Colonic mucosa (tissue), 4 donors: ENCODE measurements at regions not wholly inside any gene's neighbourhood (a gene's known extent, or its start where the extent isn't known, plus 50 kb on each side); places are given as distances from the start of the nearest gene placed in this dataset.

Experiments
- DNase-seq: peaks from one replicate; pipeline ENCODE4 v3.0.0-alpha.2; 2020
- H3K27ac ChIP-seq: fragments of 200-600 bp; one replicate; pipeline ENCODE4 v1.8.0; 2021
- H3K27me3 ChIP-seq: fragments of 200-600 bp; one replicate; pipeline ENCODE4 v1.8.0; 2021
- H3K36me3 ChIP-seq: fragments of 200-600 bp; one replicate; pipeline ENCODE4 v1.8.0; 2021
- H3K4me1 ChIP-seq: fragments of 200-600 bp; one replicate; pipeline ENCODE4 v1.8.0; 2021; ENCODE audit warnings: mild to moderate bottlenecking
- H3K4me3 ChIP-seq: fragments of 200-600 bp; one replicate; pipeline ENCODE4 v1.8.0; 2021
- H3K9ac ChIP-seq, 2 donors: one replicate each; pipeline ENCODE4 v1.7.0; 2013; ENCODE audit warnings: control low read depth in 2 of 2, low read depth in 2 of 2, low read length in 2 of 2
- H3K9me3 ChIP-seq: fragments of 200-600 bp; one replicate; pipeline ENCODE4 v1.8.0; 2021
- intact Hi-C: fragments of 100-400 bp; cut with DNase I; formaldehyde crosslinking; loops from one replicate; pipeline ENCODE4 v1.14.1; 2022
- TF ChIP-seq, protein P1 (sequence below): fragments of 200-600 bp; IDR thresholded peaks from one replicate; pipeline ENCODE4 v1.8.0; 2022; ENCODE audit warnings: antibody characterized with exemption, mild to moderate bottlenecking
- donor health status: healthy.
- donor health status: DM: no; HTN: no; CAD: no.
- donor health status: DM: no; HTN: no; CAD: no.

DNA sequence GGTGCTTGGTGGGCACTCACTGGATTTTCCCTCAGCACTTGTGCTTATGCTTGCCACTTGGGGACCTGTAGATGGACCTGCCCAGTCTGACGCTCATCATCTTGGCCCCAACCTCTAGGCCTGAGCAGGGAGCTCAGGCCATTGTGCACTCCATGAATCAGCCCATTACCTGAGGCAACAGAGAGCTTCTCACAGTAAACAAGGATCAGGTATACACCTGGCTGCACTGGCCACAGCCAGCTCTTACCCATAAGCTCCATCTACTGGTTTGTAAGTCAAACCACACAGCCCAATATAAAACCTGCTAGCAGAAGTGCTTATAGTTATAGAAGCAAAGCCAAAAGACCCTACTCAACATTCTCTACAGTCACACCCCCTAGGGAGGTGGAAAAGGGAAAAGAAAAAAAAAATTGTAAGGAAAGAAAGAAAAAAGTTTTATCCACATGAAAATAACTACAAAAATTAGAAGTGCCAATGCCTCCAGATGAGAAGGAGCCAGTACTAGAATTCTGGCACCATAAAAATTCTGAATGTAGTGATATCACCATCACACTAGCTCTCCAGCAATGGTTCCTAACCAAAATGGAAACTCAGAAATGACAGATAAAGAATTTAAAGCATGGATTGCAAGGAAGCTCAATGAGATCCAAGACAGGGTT, 87.8 kb upstream of the CDH5 start:
- intact Hi-C loops: no loop called here
- H3K27me3 ChIP-seq: no peaks in the 10 kb centered on the region

DNA sequence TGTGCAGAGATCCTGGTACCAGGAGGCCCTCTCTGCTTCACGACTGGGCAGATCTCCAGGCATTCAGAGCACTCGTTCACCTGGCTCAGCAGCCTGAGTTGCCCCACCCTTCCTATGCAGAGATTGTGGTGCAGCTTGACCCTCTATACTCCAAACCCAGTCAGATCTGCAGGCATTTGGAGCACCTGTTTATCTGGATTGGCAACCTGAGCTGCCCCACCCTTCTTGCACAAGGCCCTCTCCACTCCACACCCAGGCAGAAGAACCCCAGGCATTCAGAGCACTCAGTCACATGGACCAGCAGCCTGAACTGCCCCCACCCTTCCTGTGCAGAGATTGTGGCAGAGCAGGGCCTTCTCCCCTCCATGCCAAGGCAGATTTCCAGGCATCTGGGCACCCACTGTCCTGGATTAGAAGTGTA, 88.4 kb upstream of the CDH5 start:
- no peaks in the 10 kb centered on the region for H3K9me3 ChIP-seq
- no peaks in the 10 kb centered on the region for H3K27me3 ChIP-seq
- H3K36me3 ChIP-seq: no peaks in the 10 kb centered on the region
- H3K4me3 ChIP-seq: no peak overlapping the region
- intact Hi-C loops: no loop called here
- no peak overlapping the region for H3K9ac ChIP-seq
- no peak overlapping the region for H3K27ac ChIP-seq
- DNase-seq: peak; percentile 62
- no peaks in the 10 kb centered on the region for H3K4me1 ChIP-seq
- TF ChIP-seq, protein P1, sequence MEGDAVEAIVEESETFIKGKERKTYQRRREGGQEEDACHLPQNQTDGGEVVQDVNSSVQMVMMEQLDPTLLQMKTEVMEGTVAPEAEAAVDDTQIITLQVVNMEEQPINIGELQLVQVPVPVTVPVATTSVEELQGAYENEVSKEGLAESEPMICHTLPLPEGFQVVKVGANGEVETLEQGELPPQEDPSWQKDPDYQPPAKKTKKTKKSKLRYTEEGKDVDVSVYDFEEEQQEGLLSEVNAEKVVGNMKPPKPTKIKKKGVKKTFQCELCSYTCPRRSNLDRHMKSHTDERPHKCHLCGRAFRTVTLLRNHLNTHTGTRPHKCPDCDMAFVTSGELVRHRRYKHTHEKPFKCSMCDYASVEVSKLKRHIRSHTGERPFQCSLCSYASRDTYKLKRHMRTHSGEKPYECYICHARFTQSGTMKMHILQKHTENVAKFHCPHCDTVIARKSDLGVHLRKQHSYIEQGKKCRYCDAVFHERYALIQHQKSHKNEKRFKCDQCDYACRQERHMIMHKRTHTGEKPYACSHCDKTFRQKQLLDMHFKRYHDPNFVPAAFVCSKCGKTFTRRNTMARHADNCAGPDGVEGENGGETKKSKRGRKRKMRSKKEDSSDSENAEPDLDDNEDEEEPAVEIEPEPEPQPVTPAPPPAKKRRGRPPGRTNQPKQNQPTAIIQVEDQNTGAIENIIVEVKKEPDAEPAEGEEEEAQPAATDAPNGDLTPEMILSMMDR: no peak

More for the DNA sequence above, 87.8 kb upstream of the CDH5 start:
- H3K27ac ChIP-seq: no peak overlapping the region
- no peaks in the 10 kb centered on the region for H3K36me3 ChIP-seq
- H3K9ac ChIP-seq: no peak overlapping the region
- no peak overlapping the region for H3K4me3 ChIP-seq
- H3K4me1 ChIP-seq: no peaks in the 10 kb centered on the region
- H3K9me3 ChIP-seq: no peaks in the 10 kb centered on the region
- DNase-seq: no peak
- TF ChIP-seq, protein P1: no peak

DNA sequence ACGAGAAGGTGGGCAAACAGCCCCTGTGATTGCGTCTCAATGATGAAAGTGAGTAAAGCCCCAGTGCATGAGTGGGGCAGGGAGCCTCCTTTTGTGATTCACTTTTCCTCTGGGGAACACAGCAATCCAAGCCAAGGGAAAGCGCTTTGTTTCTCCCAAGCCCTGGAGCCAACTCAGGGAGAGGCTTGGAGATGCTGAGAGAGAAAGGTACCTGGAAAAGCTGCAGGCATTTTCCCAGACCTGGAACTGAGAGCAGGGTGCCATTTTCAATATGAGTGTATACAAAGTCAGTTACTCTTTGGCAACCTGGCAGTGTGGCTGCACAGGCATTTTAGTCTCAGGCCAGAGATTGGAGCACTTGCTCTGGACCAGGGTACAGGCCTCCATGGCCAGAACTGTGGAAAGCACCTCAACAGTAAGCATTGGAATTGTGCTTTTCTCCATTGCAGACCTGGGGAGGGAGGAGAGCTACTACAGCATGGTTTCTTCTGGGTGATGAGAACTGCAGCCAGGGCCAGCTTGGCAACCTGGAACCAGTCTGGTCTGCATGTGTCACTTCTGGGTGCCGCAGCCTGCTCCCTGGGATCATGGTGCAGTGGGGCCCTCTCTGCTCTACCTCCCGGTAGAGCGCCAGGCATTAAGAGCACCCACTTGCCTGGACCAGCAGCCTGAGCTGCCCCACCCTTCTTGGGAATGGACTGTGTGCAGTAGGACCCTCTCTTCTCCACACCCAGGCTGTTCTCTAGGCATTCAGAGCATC, 89.0 kb upstream of the CDH5 start:
- Histone ChIP-seq H3K36me3 (no peaks in the 10 kb centered on the region), H3K4me3 (no peak overlapping the region), H3K4me1 (no peaks in the 10 kb centered on the region), H3K9ac (no peak overlapping the region), H3K9me3 (no peaks in the 10 kb centered on the region), H3K27ac (no peak overlapping the region), H3K27me3 (no peaks in the 10 kb centered on the region)
- DNase-seq: no peak
- TF ChIP-seq, protein P1: no peak
- intact Hi-C loops: no loop called here

DNA sequence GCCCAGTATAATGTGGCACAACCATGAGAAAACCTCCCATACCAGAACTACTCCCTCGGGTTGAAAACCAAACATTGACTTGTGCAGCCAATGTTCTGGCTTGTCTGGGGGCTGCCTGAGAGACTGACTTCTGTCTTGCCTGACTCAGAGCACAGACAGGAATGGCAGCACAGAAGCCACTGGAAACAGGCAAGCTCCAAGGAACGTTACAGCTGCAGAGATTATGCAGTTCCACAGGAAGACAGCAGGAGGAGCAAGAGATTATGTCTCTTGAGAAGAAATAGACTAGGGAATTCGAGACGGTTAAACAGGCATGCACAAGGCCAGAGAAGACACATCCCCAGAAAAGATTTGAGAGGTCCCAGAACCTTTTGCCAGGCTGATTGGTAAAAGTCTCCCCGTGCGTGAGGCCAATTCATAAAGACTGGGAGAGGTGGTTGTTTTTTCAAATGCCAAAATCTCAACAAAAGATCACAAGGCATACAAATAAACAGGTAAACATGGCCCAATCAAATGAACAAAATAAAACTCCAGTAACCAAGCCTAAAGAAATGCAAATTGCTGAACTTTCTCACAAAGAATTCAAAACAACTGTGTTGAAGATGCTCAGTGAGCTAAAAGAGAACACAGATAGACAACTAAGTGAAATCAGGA, 90.6 kb upstream of the CDH5 start:
- intact Hi-C loops: loop anchor here (1.0 to 2.0 kb wide), 2 partner anchors 39 to 68 kb away; no protein-coding TSS in a partner anchor
- Histone ChIP-seq H3K9ac (no peak overlapping the region), H3K27ac (no peak overlapping the region), H3K4me3 (no peak overlapping the region), H3K4me1 (no peaks in the 10 kb centered on the region), H3K36me3 (no peaks in the 10 kb centered on the region), H3K9me3 (no peaks in the 10 kb centered on the region), H3K27me3 (no peaks in the 10 kb centered on the region)
- TF ChIP-seq, protein P1: peak; percentile 65
- DNase-seq: peak; percentile 75

DNA sequence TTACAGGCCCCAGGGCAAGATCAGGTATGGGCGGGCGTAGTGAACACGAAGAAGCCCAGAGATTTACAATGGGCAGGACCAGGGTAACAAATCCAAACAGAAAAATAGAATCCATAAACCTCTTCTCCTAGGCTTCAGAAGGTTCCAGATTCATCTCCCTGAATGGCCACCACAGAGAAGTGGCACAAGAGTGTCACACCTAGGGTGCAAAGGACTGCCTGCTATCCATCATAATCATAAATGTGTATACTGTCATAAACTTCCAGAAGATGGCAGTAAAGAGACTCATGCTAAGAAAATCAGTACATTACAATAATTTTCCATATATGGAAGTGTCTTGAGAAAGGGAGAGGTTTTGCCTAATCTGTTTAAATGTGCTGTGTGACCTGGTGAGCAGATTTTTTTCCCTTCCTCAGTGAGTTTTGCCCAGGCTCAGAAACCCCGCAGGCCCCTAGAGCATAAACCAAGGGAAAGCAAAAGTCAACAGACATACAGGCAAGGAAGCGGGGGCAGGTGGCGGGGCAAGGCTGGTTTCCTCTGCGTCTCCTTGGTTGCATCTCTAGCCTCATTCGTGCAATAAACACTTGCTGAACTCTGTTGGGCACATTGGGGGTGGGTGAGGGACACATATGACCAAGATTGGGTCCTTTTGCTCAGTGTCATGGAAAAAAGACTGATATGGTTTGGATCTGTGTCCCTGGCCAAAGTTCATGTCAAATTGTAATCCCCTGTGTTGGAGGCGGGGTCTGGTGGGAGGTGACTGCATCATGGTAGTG, 92.0 kb upstream of the CDH5 start:
- TF ChIP-seq, protein P1: peak; percentile 27
- DNase-seq: no peak
- no peak overlapping the region for H3K27ac ChIP-seq
- H3K27me3 ChIP-seq: no peaks in the 10 kb centered on the region
- intact Hi-C loops: loop anchor here (1.0 to 2.0 kb wide), 2 partner anchors 40 to 70 kb away; no protein-coding TSS in a partner anchor
- no peak overlapping the region for H3K9ac ChIP-seq
- H3K4me1 ChIP-seq: peaks cover 6% of the 10 kb centered on the region
- H3K4me3 ChIP-seq: no peak overlapping the region
- no peaks in the 10 kb centered on the region for H3K36me3 ChIP-seq
- no peaks in the 10 kb centered on the region for H3K9me3 ChIP-seq
